Stimulated activated CD8-positive, alpha-beta memory T cell treated with anti-CD3 and anti-CD28 coated beads, Interleukin-12 subunit alpha, Interleukin-12 subunit beta, amount 100 ng/mL, for 24 hours (primary cell): ENCODE measurements at regions not wholly inside any gene's neighbourhood (a gene's known extent, or its start where the extent isn't known, plus 50 kb on each side); places are given as distances from the start of the nearest gene placed in this dataset.
"Not testable (repeated sequence)": the region's sequence is repeated elsewhere in the genome, so short reads cannot be mapped to it uniquely, and the experiment has no call there.

Experiments used
- DNase-seq: peaks from one replicate; pipeline ENCODE4 v3.0.0-alpha.2; 2020; ENCODE audit errors: extremely low read depth

DNA sequence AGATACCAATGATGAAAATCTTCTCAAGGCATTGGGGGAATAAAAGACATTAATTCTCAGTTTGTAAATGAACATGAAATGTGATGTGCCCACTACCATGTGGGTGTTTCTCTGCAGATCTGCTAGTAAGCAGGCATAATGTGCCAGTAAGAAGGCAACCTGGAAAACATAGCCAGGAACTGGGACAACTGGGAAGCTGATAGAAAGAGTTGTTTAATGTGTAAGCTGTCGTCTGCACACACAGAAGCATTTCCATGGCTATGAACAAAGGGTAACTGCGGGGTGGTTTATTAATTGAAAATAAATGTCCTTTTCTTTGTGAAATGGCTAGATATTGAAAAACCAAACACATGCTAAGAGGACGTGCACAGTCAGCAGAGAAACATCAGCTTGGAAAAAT lies 52.0 kb downstream of the ZC3H11B start:
- no peak for DNase-seq

DNA sequence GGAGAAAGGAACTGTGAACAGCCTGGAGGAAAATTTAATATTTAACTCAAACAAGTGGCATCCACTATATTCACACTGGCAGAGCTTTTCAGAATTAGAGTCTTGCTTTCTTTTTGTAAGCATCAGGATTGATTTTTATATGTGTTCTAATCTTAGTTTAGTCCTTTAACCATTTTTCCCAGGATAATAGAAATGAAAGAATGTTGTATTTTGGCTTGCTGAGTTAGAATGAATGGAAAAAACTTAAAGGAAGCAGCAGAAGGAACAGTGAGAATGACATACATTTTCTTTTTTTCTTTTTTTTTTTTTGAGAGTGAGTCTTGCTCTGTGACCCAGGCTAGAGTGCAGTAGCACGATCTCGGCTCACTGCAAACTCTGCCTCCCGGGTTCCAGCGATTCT lies 53.0 kb downstream of the ZC3H11B start:
- DNase-seq = no peak

DNA sequence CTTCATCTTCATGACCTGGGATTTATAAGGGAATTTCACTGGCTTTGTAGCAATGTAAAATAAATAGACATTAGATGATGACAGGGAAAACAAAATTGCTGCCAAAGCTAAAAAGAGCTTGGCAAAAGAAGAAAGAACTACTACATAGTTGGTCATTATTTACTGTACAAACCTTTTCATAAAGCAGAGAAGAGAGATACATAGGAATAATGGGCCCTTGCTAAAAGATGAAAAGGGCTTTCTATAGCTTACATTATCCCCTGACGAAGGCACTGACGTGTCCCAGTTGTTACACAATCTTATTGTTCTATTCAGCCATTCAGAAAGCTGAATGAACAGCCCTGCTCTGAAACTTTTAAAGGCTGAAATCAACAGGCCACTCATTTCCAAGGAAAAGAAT lies 57.1 kb downstream of the ZC3H11B start:
- no peak for DNase-seq

DNA sequence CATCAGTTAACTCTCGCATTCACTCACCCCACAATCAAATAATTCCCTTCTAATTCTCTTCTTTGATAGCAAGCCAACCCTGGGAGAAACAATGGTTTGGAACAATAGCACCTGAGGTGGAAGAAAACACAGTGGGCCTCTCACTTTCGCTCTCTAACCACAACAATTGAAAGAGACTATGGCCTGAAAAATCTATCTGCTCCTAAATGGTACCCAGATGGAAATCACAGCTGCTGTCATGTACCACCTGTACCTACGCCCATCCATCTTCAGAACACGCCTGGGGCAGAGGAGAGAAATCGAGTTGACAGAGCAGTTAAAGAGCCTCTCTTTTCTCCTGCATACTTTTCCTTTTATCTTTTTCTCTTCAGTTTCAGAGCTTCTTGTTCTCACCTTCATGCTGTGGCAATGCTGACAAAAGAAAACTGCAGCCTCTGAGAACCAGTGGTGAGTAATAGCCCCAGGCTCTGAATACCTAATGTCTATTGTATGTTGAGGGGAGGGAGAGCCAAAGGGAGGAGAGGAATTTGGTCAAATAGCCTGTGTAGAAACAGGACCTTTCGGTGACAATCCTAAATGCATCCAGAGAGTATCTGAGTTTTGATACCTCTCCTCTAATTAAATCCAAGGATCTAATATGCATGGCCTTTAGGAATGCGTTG lies 57.7 kb downstream of the ZC3H11B start:
- no peak for DNase-seq

DNA sequence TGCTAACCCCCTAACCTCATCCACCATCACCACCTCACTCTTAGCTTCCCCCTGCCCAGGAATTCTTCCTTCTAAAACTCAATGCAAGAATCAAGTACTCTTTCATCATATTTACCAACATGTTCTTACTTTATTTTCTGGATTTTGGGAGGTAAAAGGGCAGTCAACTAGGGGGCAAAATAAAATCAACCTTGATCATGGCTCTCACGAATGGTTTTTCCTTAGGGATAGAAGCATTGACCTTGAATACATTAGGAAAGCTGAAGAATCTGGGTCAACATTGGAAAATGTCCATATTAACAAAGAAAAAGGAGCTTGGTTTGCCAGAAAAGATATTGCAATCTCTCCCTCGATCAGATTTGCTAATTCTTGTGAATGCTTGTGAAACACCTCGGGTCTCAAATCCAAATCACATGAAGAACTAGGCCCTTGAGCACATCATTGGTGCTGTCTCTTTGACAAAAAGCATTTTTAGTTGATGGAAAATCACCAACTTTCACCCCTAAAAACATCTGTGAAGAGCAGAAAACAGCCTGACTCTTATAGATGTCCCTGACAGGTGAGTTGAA lies 58.9 kb downstream of the ZC3H11B start:
- DNase-seq = no peak

DNA sequence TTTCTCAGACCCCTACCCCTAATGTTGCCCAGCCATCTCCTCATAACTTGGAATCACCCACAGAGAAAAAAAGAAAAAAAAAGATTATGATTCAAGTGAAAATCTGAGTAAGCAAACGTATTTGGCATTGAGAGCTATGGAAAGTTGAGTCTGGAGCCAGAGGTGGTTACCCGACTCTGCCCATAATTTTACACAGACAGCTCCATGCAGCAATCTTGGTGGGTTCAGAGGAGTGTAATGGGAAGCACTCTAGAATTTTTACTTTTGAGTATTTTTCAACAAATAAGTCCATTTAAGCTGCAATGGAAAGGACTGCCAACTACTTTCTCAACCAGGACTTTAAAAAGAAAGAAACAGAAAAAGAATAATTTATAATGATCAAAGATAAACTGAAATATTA lies 62.7 kb downstream of the ZC3H11B start:
- DNase-seq = no peak

DNA sequence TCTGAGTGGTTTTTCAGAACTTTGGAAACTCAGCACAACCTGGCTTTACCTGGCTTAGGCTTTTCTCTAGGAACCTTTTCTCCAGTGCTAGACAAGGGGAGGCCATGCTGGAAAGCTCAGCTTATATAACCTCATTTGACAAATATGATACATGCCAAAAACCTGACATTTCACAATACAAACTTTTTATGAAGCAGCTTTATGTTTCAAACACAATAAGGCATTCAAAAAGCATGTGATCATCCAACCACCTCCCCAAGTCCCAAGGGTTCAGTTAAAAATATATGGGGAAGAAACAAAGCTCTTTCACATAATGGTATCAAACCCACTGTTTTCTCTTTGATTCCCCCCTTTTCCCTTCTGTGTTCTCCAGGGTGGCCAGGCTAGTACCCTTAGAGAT lies 63.7 kb downstream of the ZC3H11B start:
- DNase-seq = no peak

DNA sequence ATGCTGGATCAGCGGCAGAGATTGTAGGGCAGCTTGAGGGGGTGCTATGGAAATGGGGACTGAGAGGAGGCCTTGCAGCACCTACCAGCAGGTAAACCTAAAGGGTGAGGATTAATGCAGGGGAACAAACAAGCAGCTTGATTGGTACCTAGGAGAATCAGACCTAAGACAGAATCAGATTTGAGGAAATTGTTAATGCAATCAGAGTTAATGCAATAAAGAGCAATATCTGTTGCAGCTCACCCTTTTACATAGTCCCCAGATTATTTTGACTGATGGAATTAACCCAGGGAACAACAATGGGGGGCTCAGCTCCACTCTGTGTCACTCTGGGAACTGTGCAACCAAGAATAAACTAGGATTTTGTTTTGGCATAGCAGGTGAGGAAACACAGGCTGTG lies 64.5 kb downstream of the ZC3H11B start:
- DNase-seq = no peak

DNA sequence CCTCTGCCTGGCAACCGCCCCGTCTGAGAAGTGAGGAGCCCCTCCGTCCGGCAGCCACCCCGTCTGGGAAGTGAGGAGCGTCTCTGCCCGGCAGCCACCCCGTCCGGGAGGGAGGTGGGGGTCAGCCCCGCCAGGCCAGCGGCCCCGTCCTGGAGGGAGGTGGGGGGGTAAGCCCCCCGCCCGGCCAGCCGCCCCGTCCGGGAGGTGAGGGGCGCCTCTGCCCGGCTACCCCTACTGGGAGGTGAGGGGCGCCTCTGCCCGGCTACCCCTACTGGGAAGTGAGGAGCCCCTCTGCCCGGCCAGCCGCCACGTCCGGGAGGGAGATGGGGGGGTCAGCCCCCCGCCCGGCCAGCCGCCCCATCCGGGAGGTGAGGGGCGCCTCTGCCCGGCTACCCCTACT lies 67.1 kb downstream of the ZC3H11B start:
- DNase-seq = not testable (repeated sequence)

DNA sequence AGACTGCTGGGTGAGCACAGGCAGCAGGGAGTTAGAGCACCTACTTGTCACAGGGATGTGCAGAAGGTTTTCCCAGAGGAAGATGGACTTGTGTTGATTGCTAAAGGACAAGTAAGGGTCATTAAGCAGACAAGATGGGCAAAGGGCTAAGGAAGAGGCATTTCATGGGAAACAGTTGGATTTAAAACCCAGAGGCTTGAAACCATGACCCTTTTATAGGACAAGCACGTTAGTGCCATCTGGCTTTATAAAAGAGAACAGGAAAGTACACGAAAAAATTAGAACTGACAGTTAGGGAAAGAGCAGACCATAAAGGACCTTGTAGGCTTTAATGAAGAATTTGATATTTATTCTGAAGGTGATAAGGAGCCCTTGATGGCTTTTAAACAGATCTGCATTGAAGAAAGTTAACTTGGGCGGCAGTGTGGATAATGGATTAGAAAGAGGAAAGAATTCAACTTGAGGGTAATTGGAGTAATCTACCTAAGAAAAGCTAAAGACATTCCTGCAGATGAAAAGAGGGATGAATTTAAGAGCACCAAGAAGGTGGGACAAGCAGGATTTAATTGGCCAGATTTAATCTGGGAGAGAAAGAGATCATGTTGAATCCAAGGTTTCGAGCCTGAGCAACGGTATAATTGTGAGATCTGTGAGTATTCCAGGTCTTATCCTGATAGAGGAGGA lies 68.6 kb downstream of the ZC3H11B start:
- DNase-seq = no peak

DNA sequence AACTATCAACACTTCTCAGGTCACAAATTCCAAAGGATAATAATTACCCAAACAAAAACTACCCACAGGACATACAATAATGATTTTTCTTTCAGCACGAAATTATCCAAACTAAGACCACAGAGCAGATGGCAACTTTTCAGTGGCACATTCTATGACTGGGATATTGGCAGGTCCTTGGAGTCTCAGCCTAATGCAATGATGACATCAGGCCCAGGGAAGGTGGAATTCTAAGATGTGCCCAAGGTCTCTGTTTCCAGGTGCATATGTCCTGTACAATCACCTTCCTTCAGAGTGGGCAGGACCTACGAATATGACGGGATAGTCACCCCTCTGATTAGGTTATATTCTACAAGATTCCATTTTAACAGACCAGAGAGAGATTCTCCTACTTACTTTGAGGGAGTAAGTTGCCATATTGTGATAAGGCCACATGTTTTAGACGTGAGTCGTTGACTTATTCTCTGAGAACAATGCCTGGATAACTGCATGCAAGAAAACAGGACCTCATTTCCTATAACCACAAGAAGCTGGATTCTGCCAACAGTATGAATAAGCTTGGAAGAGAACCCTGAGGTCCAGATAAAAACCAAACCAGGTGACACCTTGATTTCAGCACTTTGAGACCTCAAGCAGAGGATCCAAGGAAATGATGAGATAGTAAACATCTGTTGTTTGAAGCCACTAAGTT lies 69.9 kb downstream of the ZC3H11B start:
- no peak for DNase-seq

DNA sequence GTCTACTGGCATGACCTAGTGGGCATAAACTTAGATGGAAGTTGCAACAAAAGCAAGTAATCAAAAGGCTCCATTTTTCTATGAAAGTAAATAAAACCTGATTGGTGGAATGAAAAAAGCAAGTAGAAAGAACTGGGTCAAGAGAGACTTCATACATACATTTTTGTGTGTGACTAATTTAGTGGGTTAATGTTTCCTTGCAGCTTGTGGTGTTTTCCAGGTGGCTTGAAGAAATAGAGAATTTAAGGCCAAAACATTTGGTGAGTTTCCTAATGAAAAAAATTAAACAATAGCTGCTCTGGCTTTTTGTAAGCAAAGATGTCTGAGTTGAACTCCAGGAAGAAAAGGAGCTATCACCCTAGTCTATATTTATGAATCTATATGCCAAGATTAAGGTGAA lies 71.0 kb downstream of the ZC3H11B start:
- DNase-seq = no peak

DNA sequence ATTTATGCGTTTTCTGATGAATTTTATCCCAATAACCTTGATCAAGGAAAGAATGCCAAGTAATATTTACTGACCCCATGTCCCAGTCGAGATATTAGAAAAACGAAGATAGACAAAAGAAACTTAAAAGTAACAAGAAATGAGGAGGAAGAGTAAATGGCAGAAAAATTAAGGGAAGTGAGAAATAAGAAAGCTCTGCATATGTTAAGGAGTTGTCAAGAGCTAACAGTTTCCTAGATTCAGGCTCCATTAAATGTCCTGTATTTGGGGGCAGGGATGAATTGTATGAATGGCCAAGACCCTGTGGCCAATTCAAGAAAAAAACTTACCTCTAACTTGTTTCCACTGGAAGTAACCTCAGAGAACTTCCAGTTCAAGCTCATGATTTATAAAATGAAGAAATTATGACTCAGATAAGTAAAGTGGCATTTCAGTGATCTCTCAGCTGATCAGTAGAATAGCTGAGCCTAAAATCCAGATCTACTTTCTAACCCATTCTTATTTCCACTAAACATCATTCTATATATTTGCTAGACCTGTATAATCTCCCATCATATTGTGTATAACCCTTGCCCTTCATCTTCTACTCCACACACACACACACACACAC lies 73.2 kb downstream of the ZC3H11B start:
- DNase-seq = no peak

DNA sequence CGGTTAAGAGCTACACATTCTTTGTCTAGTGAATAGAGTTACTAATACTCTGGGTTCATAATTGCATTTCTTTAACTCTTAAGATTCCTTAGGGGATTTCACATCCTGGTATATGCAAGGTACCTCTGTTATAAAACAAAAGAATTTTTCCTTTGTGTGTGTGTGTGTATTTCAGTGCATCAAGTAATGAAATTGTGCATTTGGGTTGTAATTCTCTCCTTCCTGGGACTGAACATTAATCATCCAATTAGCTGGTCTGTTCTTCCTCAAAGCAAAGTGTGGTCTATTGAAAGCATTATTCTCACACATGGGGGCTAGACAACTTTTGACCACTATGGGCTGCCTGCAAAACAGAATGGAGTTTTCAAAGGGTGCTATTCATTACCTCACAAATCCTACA lies 74.0 kb downstream of the ZC3H11B start:
- DNase-seq = no peak

DNA sequence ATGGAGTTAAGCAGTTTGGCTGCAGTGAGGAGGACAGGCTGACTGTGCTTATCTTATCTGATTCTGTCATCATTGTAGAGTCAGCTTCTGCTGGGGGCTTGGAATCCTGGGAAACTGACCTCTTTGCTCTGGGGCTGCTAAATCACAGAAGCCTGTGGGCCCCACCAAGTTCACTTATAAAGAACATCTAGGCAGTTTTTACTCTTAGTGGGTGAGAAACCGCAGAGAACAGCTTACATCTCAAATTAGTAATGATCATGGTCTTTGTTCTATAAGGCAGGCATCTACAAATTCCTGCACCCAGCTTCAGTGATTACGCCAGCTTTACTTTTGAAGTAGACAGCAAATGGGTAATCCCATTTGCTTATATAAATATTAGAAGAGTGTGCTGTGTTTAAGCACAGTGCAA lies 75.7 kb downstream of the ZC3H11B start:
- DNase-seq = no peak

DNA sequence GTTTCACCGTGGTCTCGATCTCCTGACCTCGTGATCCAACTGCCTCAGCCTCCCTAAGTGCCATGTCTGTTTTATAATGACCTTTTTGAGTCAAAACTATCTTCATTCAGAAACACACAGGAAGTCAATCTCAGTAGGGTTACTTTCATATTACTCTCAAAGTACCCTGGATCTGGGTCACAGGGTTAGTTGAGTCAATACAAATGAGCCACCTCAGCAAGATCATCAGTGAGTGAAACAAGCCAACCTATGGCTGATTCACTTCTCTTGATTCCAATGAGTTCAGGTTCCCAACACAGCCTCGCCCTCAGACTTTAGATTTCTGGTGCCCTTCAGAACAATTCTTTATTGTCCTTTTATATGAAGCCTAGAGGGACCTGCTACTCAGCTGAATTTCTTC lies 76.9 kb downstream of the ZC3H11B start:
- no peak for DNase-seq

DNA sequence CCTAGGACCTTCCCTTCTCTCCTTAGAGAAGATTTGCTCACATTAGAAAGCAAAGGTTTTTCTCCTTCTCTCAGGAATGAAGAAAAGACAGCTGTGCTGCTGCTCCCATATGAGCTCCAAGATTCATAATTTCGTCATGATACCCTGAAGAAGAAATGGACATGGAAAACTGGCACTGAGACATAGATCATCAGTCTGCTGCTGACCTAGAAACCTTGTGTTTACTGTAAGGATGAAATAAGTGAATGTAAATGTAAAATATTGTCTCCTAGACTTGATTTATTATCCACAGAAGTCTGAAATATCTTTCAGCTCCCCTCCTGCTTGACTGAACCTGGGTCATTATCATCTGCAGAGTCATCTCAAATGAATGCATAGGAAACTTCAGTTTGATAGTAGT lies 77.9 kb downstream of the ZC3H11B start:
- no peak for DNase-seq

DNA sequence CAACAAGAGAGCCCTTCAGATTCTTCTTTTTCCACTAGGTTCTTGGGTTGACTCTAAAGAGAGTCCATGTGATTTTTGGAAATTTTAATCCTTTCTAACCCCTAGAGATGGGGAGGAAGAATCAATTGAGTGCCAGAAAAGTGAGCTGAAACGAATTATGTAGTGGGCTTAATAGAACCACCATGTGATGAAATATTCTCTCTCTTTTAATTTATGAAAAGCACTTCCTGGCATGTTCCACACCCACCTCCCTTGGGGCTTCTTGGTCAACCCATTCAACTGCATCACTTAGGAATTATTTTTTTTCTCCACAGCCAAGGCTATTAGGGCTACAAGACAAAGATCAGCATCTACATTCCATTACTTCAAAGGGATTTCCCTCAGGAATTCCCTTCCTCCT lies 79.6 kb downstream of the ZC3H11B start:
- DNase-seq = no peak

DNA sequence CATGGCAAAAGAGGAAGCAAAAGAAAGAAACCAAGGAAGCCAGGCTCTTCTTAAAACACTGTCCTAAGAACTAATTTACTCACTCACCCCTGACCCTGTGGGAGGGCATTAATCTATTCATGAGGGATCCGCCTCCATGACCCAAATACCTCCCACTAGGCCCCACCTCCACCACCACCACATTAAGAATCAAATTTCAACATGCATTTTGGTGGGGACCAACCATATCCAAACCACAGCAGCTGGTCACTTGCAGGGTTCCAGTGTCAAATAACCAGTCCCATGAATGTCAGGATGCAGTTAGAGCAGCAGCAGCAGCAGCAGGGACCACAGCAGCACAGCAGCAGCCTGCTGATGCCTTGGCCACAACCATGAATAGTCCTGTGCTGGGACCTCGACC lies 83.8 kb downstream of the ZC3H11B start:
- no peak for DNase-seq

DNA sequence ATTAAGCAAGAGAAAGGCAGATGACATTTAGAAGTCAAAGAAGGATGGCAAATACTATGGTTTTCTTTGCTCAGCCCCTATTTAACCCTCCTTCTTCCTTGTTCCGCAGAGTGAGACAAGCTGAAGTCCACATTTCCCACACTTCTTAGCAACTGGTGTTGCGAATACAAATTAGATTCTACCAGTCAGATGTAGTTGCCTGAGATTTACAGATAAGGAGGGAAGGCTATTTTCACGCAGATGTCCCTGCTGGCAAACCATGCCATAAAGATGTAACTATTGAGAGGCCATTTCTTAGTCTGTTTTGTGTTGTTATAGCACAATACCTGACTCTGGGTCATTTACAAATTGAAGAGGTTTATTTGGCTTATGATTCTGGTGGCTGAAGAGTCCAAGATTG lies 84.3 kb downstream of the ZC3H11B start:
- DNase-seq = no peak

DNA sequence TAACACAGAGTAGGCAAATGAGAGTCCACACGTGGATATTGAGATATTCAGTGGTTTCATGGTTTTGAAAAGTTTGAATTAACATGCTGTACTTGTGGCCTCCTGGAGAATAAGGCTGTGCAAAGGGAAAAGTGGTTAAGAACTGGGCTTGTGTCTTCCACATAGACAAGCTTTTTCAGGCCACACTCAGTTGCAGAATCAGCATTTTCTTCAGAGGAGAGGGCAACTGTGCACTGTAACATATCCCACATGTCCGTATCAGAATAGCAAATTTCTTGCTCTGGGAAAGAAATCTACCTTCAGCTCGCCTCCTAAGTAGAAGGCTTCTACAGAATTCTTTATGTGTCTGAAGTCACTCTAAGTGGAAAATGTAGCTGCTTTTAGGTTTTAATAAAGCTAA lies 84.9 kb downstream of the ZC3H11B start:
- DNase-seq = no peak

DNA sequence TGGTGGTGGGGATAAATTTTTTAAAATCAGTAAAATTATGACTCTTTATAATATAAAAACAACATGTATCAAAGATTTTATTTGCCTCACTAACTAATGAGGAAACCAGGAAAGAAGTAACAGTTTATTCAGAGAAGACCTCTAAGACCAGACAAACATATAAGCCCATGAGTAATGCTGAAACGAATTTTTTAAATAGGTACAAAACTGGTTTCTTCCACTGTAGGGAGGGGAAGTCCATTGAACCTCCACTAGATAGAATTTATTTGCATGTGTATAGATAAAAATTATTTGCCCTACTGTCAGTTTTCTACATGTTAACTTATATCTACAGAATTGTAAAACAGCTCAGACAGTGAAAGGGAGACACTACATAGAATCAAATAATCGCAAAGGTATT lies 86.8 kb downstream of the ZC3H11B start:
- DNase-seq = no peak

DNA sequence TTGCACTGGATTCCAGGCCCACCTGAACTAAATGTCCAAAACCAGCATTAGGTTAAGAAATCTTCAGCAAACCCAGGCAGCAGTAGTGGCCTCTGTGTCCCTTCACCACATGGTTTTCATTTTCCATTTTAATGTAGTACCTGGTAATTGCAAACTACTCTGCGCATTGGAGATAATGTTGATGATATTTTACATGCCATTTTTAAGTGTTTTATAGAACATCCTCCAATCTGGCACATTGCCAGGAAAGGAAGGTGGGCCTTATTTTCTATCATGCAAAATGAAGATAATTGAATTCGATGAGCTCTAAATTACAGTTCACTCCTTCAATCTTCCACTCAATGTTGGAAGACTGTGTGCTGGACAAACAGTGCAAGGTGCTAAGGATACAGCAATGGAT lies 89.5 kb downstream of the ZC3H11B start:
- no peak for DNase-seq
